ENCODE measurements at regions not wholly inside any gene's neighbourhood (a gene's known extent, or its start where the extent isn't known, plus 50 kb on each side); places are given as distances from the start of the nearest gene placed in this dataset.

- ChIA-PET POLR2A (no interaction called here), CTCF (interaction anchor here (0.6 to 1.1 kb wide), 2 partner anchors 46 to 390 kb away, joined by 3 to 7 read pairs; no protein-coding TSS in a partner anchor)
- Histone ChIP-seq H3K9me3 (ENCODE audit: control insufficient read depth in 2 of 3, low read length in 3 of 3) (no peaks in the 10 kb centered on the region), H3K4me1 (ENCODE audit: control insufficient read depth in 2 of 2, insufficient read depth in 2 of 2, low read length in 2 of 2) (no peaks in the 10 kb centered on the region), H3K27ac (ENCODE audit: low read depth, low read length) (no peak overlapping the region), H3K36me3 (ENCODE audit: control insufficient read depth in 2 of 3, insufficient read depth in 3 of 3, low read length in 3 of 3) (no peaks in the 10 kb centered on the region), H3K27me3 (ENCODE audit: control insufficient read depth in 2 of 2, insufficient read depth in 2 of 2, low read length in 2 of 2) (no peaks in the 10 kb centered on the region), H3K4me3 (ENCODE audit: low read length) (no peak overlapping the region)
- H3K4me1 Mint-ChIP-seq, result peaks cover 0 to 3% (median 0%) of the 10 kb centered on the region in 7 donors
- peaks cover 0 to 15% (median 1%) of the 10 kb centered on the region in 5 donors for H3K36me3 Mint-ChIP-seq
- no peak overlapping the region for H3K4me3 Mint-ChIP-seq
- H3K9me3 Mint-ChIP-seq, result peaks cover 0 to 12% (median 0%) of the 10 kb centered on the region in 11 donors
- H3K27ac Mint-ChIP-seq, result no peak overlapping the region
- ATAC-seq (no peak), DNase-seq (no peak)
- intact Hi-C loops (cut with micrococcal nuclease), result no loop called here
- peaks cover 0 to 38% (median 8%) of the 10 kb centered on the region in 5 donors for H3K27me3 Mint-ChIP-seq
These were observed 63.8 kb downstream of the CPN2 start for GRCh38 chr3:194287374-194287773.

GRCh38 chr3:194287977-194288706 is 63.0 kb downstream of the CPN2 start:
- DNase-seq (no peak), ATAC-seq (no peak)
- no peak overlapping the region for H3K4me3 Mint-ChIP-seq
- peaks cover 0 to 43% (median 8%) of the 10 kb centered on the region in 5 donors for H3K27me3 Mint-ChIP-seq
- peaks cover 0 to 14% (median 0%) of the 10 kb centered on the region in 11 donors for H3K9me3 Mint-ChIP-seq
- H3K4me1 ChIP-seq (ENCODE audit: control insufficient read depth in 2 of 2, insufficient read depth in 2 of 2, low read length in 2 of 2), result no peaks in the 10 kb centered on the region
- H3K9me3 ChIP-seq (ENCODE audit: control insufficient read depth in 2 of 3, low read length in 3 of 3), result no peaks in the 10 kb centered on the region
- H3K27me3 ChIP-seq (ENCODE audit: control insufficient read depth in 2 of 2, insufficient read depth in 2 of 2, low read length in 2 of 2), result no peaks in the 10 kb centered on the region
- POLR2A ChIA-PET, result no interaction called here
- H3K36me3 Mint-ChIP-seq, result peaks cover 0 to 16% (median 3%) of the 10 kb centered on the region in 5 donors
- intact Hi-C loops (cut with micrococcal nuclease), result no loop called here
- CTCF ChIA-PET, result no interaction called here
- no peaks in the 10 kb centered on the region for H3K36me3 ChIP-seq (ENCODE audit: control insufficient read depth in 2 of 3, insufficient read depth in 3 of 3, low read length in 3 of 3)
- H3K4me3 ChIP-seq (ENCODE audit: low read length), result no peak overlapping the region
- H3K4me1 Mint-ChIP-seq, result peaks cover 0 to 3% (median 0%) of the 10 kb centered on the region in 7 donors
- H3K27ac Mint-ChIP-seq, result no peak overlapping the region
- no peak overlapping the region for H3K27ac ChIP-seq (ENCODE audit: low read depth, low read length)

Measured in naive thymus-derived CD4-positive, alpha-beta T cell (primary cell).